Vagina (tissue), 2 donors: ENCODE measurements at regions not wholly inside any gene's neighbourhood (a gene's known extent, or its start where the extent isn't known, plus 50 kb on each side); places are given as distances from the start of the nearest gene placed in this dataset.
"Not testable (repeated sequence)": the region's sequence is repeated elsewhere in the genome, so short reads cannot be mapped to it uniquely, and the experiment has no call there.

Experiments
- POLR2A ChIP-seq, 2 donors: fragments of 450-650 bp; IDR thresholded peaks; one replicate each; pipeline ENCODE4 v1.6.1; 2017; ENCODE audit warnings: antibody characterized with exemption in 2 of 2, mild to moderate bottlenecking in 2 of 2, moderate library complexity in 2 of 2
- TF ChIP-seq, protein P1 (sequence below), 3 experiments: fragments of 450-650 bp in 2 of 3; fragments of 200-600 bp in 1 of 3; sonication (generic) in 1 of 3; IDR thresholded peaks; one replicate each; pipeline ENCODE4 v1.5.1; 2017 to 2019; ENCODE audit warnings: antibody characterized with exemption in 3 of 3, mild to moderate bottlenecking in 2 of 3, moderate library complexity in 2 of 3

DNA sequence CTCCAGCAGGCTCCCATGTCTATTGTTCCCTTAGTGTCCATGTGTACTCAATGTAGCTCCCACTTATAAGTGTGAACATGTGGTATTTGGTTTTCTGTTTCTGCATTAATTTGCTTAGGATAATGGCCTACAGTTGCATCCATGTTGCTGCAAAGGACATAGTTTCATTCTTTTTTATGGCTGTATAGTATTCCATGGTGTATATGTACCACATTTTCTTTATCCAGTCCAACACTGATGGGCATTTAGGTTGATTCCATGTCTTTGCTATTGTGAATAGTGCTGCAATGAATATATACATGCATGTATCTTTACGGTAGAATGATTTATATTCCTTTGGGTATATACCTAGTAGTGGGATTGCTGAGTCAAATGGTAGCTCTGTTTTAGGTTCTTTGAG lies 116.5 kb upstream of the UGP2 start:
- TF ChIP-seq, protein P1, sequence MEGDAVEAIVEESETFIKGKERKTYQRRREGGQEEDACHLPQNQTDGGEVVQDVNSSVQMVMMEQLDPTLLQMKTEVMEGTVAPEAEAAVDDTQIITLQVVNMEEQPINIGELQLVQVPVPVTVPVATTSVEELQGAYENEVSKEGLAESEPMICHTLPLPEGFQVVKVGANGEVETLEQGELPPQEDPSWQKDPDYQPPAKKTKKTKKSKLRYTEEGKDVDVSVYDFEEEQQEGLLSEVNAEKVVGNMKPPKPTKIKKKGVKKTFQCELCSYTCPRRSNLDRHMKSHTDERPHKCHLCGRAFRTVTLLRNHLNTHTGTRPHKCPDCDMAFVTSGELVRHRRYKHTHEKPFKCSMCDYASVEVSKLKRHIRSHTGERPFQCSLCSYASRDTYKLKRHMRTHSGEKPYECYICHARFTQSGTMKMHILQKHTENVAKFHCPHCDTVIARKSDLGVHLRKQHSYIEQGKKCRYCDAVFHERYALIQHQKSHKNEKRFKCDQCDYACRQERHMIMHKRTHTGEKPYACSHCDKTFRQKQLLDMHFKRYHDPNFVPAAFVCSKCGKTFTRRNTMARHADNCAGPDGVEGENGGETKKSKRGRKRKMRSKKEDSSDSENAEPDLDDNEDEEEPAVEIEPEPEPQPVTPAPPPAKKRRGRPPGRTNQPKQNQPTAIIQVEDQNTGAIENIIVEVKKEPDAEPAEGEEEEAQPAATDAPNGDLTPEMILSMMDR (IDR thresholded peaks at IDR 0.05): not testable (repeated sequence)
- TF ChIP-seq POLR2A (IDR thresholded peaks at IDR 0.05): not testable (repeated sequence)
